ENCODE measurements at regions not wholly inside any gene's neighbourhood (a gene's known extent, or its start where the extent isn't known, plus 50 kb on each side); places are given as distances from the start of the nearest gene placed in this dataset.

- ATAC-seq (ENCODE audit: low read depth) (no peak), DNase-seq (no peak)
- H3K4me3 ChIP-seq (ENCODE audit: insufficient read depth, low read depth, low read length): no peak overlapping the region
- in situ Hi-C loops (cut with MboI; ENCODE audit: low sequenced_read_pairs): no loop called here
- H3K4me2 ChIP-seq (ENCODE audit: low read depth, low read length): no peak overlapping the region
- H4K8ac ChIP-seq (ENCODE audit: low read depth in 2 of 2, low read length in 2 of 2): no peak overlapping the region
- H2AK5ac ChIP-seq (ENCODE audit: low read depth, low read length): no peak overlapping the region
- no peaks in the 10 kb centered on the region for H3K79me1 ChIP-seq (ENCODE audit: low read depth in 1 of 2, low read length in 2 of 2)
- dilution Hi-C loops (cut with HindIII; ENCODE audit: low sequenced_read_pairs, unreplicated experiment): no loop called here
- H2BK15ac ChIP-seq (ENCODE audit: low read depth, low read length): no peak overlapping the region
- H2AFZ ChIP-seq (replicated peaks; ENCODE audit: low read length, poor library complexity): no peak overlapping the region
- no peak overlapping the region for H2BK20ac ChIP-seq (ENCODE audit: low read depth, low read length)
- no peaks in the 10 kb centered on the region for H3K4me1 ChIP-seq (ENCODE audit: control insufficient read depth, insufficient read depth, low read length)
- TF ChIP-seq NFE2L2 (IDR thresholded peaks at IDR 0.05; ENCODE audit: low read depth, low read length) (no peak), RCOR1 (IDR thresholded peaks at IDR 0.05; ENCODE audit: insufficient replicate concordance, low read length) (no peak), MAFK (IDR thresholded peaks at IDR 0.05; ENCODE audit: low read depth, low read length) (no peak), MXI1 (IDR thresholded peaks at IDR 0.05; ENCODE audit: borderline replicate concordance, low read depth, low read length) (no peak), CHD1 (IDR thresholded peaks at IDR 0.05; ENCODE audit: low read depth, low read length) (no peak), CTCF (conservative IDR thresholded peaks at IDR 0.05; ENCODE audit: low read depth, low read length) (no peak), POLR2A (IDR thresholded peaks at IDR 0.05; ENCODE audit: low read depth, low read length) (no peak), BHLHE40 (IDR thresholded peaks at IDR 0.05; ENCODE audit: low read depth, low read length) (no peak), CEBPB (IDR thresholded peaks at IDR 0.05; ENCODE audit: low read depth, low read length) (no peak), FOS (IDR thresholded peaks at IDR 0.05; ENCODE audit: low read depth, low read length) (no peak), USF2 (IDR thresholded peaks at IDR 0.05; ENCODE audit: low read depth, low read length) (no peak), MAZ (IDR thresholded peaks at IDR 0.05; ENCODE audit: borderline replicate concordance, low read depth, low read length) (no peak), SMC3 (IDR thresholded peaks at IDR 0.05; ENCODE audit: low read depth, low read length) (no peak), RFX5 (IDR thresholded peaks at IDR 0.05; ENCODE audit: low read depth, low read length) (no peak), RAD21 (IDR thresholded peaks at IDR 0.05; ENCODE audit: low read length) (no peak)
- TF ChIP-seq, protein P1, sequence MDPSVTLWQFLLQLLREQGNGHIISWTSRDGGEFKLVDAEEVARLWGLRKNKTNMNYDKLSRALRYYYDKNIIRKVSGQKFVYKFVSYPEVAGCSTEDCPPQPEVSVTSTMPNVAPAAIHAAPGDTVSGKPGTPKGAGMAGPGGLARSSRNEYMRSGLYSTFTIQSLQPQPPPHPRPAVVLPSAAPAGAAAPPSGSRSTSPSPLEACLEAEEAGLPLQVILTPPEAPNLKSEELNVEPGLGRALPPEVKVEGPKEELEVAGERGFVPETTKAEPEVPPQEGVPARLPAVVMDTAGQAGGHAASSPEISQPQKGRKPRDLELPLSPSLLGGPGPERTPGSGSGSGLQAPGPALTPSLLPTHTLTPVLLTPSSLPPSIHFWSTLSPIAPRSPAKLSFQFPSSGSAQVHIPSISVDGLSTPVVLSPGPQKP (IDR thresholded peaks at IDR 0.05; ENCODE audit: borderline replicate concordance, low read depth, low read length): no peak
- no peak overlapping the region for H3K27ac ChIP-seq (ENCODE audit: insufficient read depth, low read length)
- no peak overlapping the region for H3K14ac ChIP-seq (replicated peaks; ENCODE audit: low read depth, low read length)
- no peak overlapping the region for H2BK5ac ChIP-seq (ENCODE audit: low read depth, low read length, poor library complexity, severe bottlenecking)
- no peak overlapping the region for H4K5ac ChIP-seq (ENCODE audit: low read depth, low read length)
- WGBS, 2 experiments (ENCODE audit: extremely low coverage in 2 of 2, insufficient read length in 1 of 2): no CpG with 5 or more reads among the region's 2 CpGs
- intact Hi-C loops (cut with micrococcal nuclease): no loop called here
- no peaks in the 10 kb centered on the region for H4K20me1 ChIP-seq (ENCODE audit: insufficient read depth, low read length)
- no peaks in the 10 kb centered on the region for H3K9me3 ChIP-seq (ENCODE audit: control insufficient read depth, insufficient read depth, low read length)
- H3K4ac ChIP-seq (ENCODE audit: low read depth, low read length): no peak overlapping the region
- no peaks in the 10 kb centered on the region for H3K36me3 ChIP-seq (ENCODE audit: control insufficient read depth, insufficient read depth, low read length)
- no peaks in the 10 kb centered on the region for H3K9me1 ChIP-seq (ENCODE audit: insufficient read depth, low read length)
- no peak overlapping the region for H3K23ac ChIP-seq (ENCODE audit: low read depth, low read length)
- no peak overlapping the region for H3K18ac ChIP-seq (ENCODE audit: low read depth, low read length)
- CTCF ChIA-PET: no interaction called here
- no peak overlapping the region for H2AK9ac ChIP-seq (replicated peaks; ENCODE audit: low read depth, low read length, poor library complexity)
- H2BK120ac ChIP-seq (ENCODE audit: low read depth, low read length): no peak overlapping the region
- H3K27me3 ChIP-seq (ENCODE audit: control insufficient read depth, insufficient read depth, low read length): no peaks in the 10 kb centered on the region
- H3K9ac ChIP-seq (ENCODE audit: low read depth, low read length): no peak overlapping the region
- no TSS peak for BruUV-seq (replicated peaks)
- no peak overlapping the region for H3K56ac ChIP-seq (ENCODE audit: extremely low read depth, insufficient read depth, low read length)
- POLR2A ChIA-PET (ENCODE audit: unreplicated experiment): no interaction called here
- no peak overlapping the region for H4K91ac ChIP-seq (ENCODE audit: insufficient read depth, low read depth, low read length)
Measured at GRCh38 chr3:20558161-20558560, 372.2 kb upstream of the SGO1 start.
